WTC11 (cell line): ENCODE measurements at regions not wholly inside any gene's neighbourhood (a gene's known extent, or its start where the extent isn't known, plus 50 kb on each side); places are given as distances from the start of the nearest gene placed in this dataset.

ENCODE experiments used
- ATAC-seq: fragments of 200-7000 bp; cut with Tn5 transposase; 2 replicates; pipeline ENCODE4 v1.10.0; 2021; ENCODE audit warnings: mild to moderate bottlenecking, moderate library complexity
- CTCF ChIA-PET: fragments of 300-600 bp; sonication (Branson Sonifier 250); formaldehyde crosslinking; loops from one replicate; lab custom pipeline; 2021; ENCODE audit warnings: antibody characterized with exemption; lab: Charles Lee
- POLR2A ChIA-PET: fragments of 350-600 bp; sonication (Branson Sonifier 250); formaldehyde crosslinking; loops from one replicate; lab custom pipeline; 2021; ENCODE audit warnings: antibody characterized with exemption; lab: Charles Lee
- DNase-seq: peaks from one replicate; pipeline ENCODE4 v3.0.0; 2021; ENCODE audit warnings: low spot score
- H3K27ac Mint-ChIP-seq: 2 replicates; pipeline ENCODE4 v1.8.0; 2021; ENCODE audit warnings: mixed read lengths
- H3K27me3 Mint-ChIP-seq: 2 replicates; pipeline ENCODE4 v1.8.0; 2021; ENCODE audit warnings: low read depth, mild to moderate bottlenecking, moderate library complexity, mixed read lengths
- H3K36me3 Mint-ChIP-seq: 2 replicates; pipeline ENCODE4 v1.8.0; 2021; ENCODE audit warnings: mixed read lengths
- H3K4me1 Mint-ChIP-seq: 2 replicates; pipeline ENCODE4 v1.8.0; 2022; ENCODE audit warnings: mixed read lengths
- H3K4me3 Mint-ChIP-seq: 2 replicates; pipeline ENCODE4 v1.8.0; 2021; ENCODE audit warnings: mild to moderate bottlenecking, moderate library complexity, mixed read lengths
- H3K9me3 Mint-ChIP-seq: 2 replicates; pipeline ENCODE4 v1.8.0; 2021; ENCODE audit warnings: mixed read lengths
- AR ChIP-seq: fragments of 250-450 bp; sonication (Bioruptor Pico); IDR thresholded peaks from 2 replicates; pipeline ENCODE4 v1.9.0; 2021; ENCODE audit warnings: mild to moderate bottlenecking
- ARID4B ChIP-seq: sonication (generic); formaldehyde crosslinking; IDR thresholded peaks from 2 replicates; pipeline ENCODE4 v1.8.0; 2023; ENCODE audit warnings: missing genetic modification reagents, mild to moderate bottlenecking, borderline replicate concordance
- ATF1 ChIP-seq: sonication (generic); formaldehyde crosslinking; IDR thresholded peaks from 2 replicates; pipeline ENCODE4 v1.8.1; 2023; ENCODE audit warnings: mild to moderate bottlenecking, moderate library complexity, missing genetic modification reagents
- CREB1 ChIP-seq: sonication (generic); formaldehyde crosslinking; IDR thresholded peaks from 2 replicates; pipeline ENCODE4 v1.8.0; 2023; ENCODE audit warnings: mild to moderate bottlenecking, missing genetic modification reagents
- EMX1 ChIP-seq: fragments of 250-450 bp; sonication (Bioruptor Pico); IDR thresholded peaks from 2 replicates; pipeline ENCODE4 v1.8.0; 2021; ENCODE audit warnings: mild to moderate bottlenecking
- FOXJ3 ChIP-seq: sonication (generic); formaldehyde crosslinking; IDR thresholded peaks from 2 replicates; pipeline ENCODE4 v1.9.0; 2021; ENCODE audit warnings: missing genetic modification reagents, mild to moderate bottlenecking, borderline replicate concordance
- GABPB1 ChIP-seq: sonication (generic); formaldehyde crosslinking; IDR thresholded peaks from 2 replicates; pipeline ENCODE4 v1.8.1; 2023; ENCODE audit warnings: mild to moderate bottlenecking, missing genetic modification reagents
- KAT7 ChIP-seq: sonication (generic); formaldehyde crosslinking; IDR thresholded peaks from 2 replicates; pipeline ENCODE4 v1.8.1; 2023; ENCODE audit warnings: missing genetic modification reagents, mild to moderate bottlenecking, borderline replicate concordance
- MXD4 ChIP-seq: fragments of 250-450 bp; sonication (Bioruptor Pico); IDR thresholded peaks from 2 replicates; pipeline ENCODE4 v1.8.0; 2021; ENCODE audit warnings: mild to moderate bottlenecking, moderate library complexity, borderline replicate concordance
- NFATC4 ChIP-seq: fragments of 250-450 bp; sonication (Bioruptor Pico); IDR thresholded peaks from 2 replicates; pipeline ENCODE4 v1.9.0; 2021; ENCODE audit warnings: mild to moderate bottlenecking
- NFE2L1 ChIP-seq: sonication (generic); formaldehyde crosslinking; IDR thresholded peaks from 2 replicates; pipeline ENCODE4 v1.8.1; 2023; ENCODE audit warnings: missing genetic modification reagents
- PRDM15 ChIP-seq: sonication (generic); formaldehyde crosslinking; IDR thresholded peaks from 2 replicates; pipeline ENCODE4 v1.8.0; 2022; ENCODE audit warnings: missing genetic modification reagents
- TP53 ChIP-seq: sonication (generic); formaldehyde crosslinking; IDR thresholded peaks from 2 replicates; pipeline ENCODE4 v1.8.1; 2023; ENCODE audit warnings: mild to moderate bottlenecking, missing genetic modification reagents
- ZNF121 ChIP-seq: sonication (generic); formaldehyde crosslinking; IDR thresholded peaks from 2 replicates; pipeline ENCODE4 v1.8.0; 2023; ENCODE audit warnings: missing genetic modification reagents
- ZNF532 ChIP-seq: fragments of 250-450 bp; sonication (Bioruptor Pico); IDR thresholded peaks from 2 replicates; pipeline ENCODE4 v1.9.0; 2021; ENCODE audit warnings: mild to moderate bottlenecking, borderline replicate concordance
- ZNF671 ChIP-seq: fragments of 250-450 bp; sonication (Bioruptor Pico); IDR thresholded peaks from 2 replicates; pipeline ENCODE4 v1.8.0; 2021; ENCODE audit warnings: mild to moderate bottlenecking

DNA sequence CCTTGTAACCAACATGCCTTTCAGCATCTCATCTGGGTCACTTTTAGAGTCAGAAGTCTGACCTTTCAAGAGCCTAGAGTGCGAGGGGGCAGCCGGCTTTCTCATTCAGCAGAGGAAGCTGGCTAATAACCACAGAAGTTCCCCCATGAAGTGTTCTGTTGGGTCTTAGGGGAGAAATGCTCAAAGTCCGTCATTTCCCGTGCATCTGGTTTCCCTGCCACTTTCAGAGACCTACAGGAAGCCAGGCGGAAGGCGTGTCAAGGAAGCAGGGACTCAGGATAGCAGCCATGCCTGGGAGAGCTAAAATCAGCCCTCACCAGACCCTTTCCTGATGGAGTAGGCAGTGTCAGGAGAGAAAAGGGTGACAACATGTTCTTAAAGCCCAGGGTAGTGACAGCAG, 301.8 kb upstream of the ID2 start:
- CTCF ChIA-PET: interaction anchor here (0.8 kb wide), 1 partner anchor 273 kb away, joined by 3 read pairs; no protein-coding TSS in a partner anchor
- Mint-ChIP-seq H3K4me1 (peaks cover 17% of the 10 kb centered on the region), H3K27me3 (no peaks in the 10 kb centered on the region), H3K27ac (no peak overlapping the region), H3K4me3 (no peak overlapping the region), H3K36me3 (no peaks in the 10 kb centered on the region), H3K9me3 (no peaks in the 10 kb centered on the region)
- no peak for DNase-seq
- POLR2A ChIA-PET: no interaction called here
- TF ChIP-seq ZNF121 (CRISPR knock-in tag) (no peak), CREB1 (no peak), AR (CRISPR knock-in tag) (no peak), TP53 (CRISPR knock-in tag) (no peak), ARID4B (CRISPR knock-in tag) (no peak), MXD4 (CRISPR knock-in tag) (no peak)
- no peak for ATAC-seq

DNA sequence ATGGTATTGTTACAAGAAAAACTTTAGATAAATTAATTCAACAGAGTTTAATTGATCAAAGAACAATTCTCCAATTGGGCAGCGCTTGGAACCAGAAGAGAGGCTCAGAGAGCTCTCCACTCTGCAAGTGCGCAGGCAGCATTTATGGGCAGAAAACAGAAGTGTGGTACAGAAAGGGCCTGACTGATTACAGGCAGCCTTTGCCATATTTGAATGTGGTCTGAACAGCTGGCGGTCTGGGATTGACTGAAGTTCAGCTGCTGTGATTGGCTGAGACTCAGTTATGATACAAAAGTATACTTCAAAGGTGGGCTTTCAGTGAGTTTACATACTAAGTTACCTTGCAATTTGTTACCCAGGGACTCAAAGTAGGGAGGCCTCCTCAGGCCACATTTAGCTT, 301.3 kb upstream of the ID2 start:
- ATAC-seq (no peak), DNase-seq (no peak)
- H3K4me3 Mint-ChIP-seq: no peak overlapping the region
- POLR2A ChIA-PET: no interaction called here
- H3K36me3 Mint-ChIP-seq: no peaks in the 10 kb centered on the region
- H3K4me1 Mint-ChIP-seq: peaks cover 17% of the 10 kb centered on the region
- H3K27ac Mint-ChIP-seq: no peak overlapping the region
- no peaks in the 10 kb centered on the region for H3K27me3 Mint-ChIP-seq
- CTCF ChIA-PET: interaction anchor here (0.8 kb wide), 1 partner anchor 273 kb away, joined by 3 read pairs; no protein-coding TSS in a partner anchor
- 0 out of 2 replicates have a peak, but pooled peaks cover 5% of the 10 kb centered on the region for H3K9me3 Mint-ChIP-seq
- TF ChIP-seq ARID4B (CRISPR knock-in tag) (no peak), EMX1 (CRISPR knock-in tag) (no peak), ZNF532 (CRISPR knock-in tag) (no peak), KAT7 (CRISPR knock-in tag) (no peak), NFE2L1 (no peak), FOXJ3 (CRISPR knock-in tag) (no peak), GABPB1 (CRISPR knock-in tag) (no peak), ATF1 (no peak), ZNF671 (CRISPR knock-in tag) (no peak), NFATC4 (no peak), PRDM15 (CRISPR knock-in tag) (no peak)
